ENCODE measurements at regions not wholly inside any gene's neighbourhood (a gene's known extent, or its start where the extent isn't known, plus 50 kb on each side); places are given as distances from the start of the nearest gene placed in this dataset.

- no peak for TF ChIP-seq HOXA7 (CRISPR knock-in tag; IDR thresholded peaks at IDR 0.05; ENCODE audit: borderline replicate concordance)
- TF ChIP-seq CTCF (tag by site-specific recombination; IDR thresholded peaks at IDR 0.05) = no peak
Observed at GRCh38 chr13:40114305-40114896, 458.9 kb downstream of the COG6 start.
